ENCODE measurements at regions not wholly inside any gene's neighbourhood (a gene's known extent, or its start where the extent isn't known, plus 50 kb on each side); places are given as distances from the start of the nearest gene placed in this dataset.

DNA sequence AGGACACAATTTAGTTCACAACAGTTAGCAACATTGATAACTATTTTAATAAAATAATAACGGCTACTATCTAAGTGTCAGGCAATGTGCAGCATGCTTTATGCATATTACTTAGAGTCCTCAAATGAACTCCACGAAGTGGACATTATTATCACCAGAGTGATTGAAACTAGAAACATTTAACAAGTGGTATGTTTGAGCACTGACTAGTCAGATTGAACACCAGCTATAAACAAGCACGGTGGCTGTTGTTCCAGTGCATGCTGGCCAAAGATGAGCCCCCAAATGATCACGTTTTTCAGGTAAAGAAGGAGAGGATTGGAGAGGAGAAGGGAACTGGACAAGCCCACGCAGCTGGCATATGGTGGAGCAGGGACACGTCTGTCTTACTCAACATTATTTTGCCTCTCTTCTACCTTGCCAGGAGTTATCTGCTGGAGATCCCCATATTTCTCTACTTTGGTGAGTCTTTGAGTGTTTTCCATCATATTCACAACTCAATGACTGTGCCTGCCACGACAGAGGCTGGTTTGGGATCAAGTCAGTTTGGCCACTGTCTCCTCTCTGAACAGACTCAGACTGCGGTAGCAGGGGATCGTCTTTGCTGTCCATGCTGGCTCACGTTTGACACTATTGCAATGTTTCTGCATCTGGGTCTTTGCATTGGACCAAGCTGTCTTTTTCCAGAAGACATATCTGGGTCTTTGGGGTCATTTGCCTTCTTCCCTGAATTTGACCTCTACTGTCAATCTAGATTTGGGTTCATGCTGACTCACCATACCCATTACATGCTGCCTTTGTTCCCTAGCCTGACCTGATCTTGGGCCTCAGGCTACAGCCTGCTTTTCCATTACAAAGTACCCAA is 66.0 kb upstream of the ACSL3 start:
- Histone ChIP-seq H3K27me3 (ENCODE audit: control insufficient read depth, insufficient read depth, low read length) (no peaks in the 10 kb centered on the region), H2BK20ac (ENCODE audit: low read depth, low read length) (no peak overlapping the region), H3K27ac (ENCODE audit: insufficient read depth, low read length) (no peak overlapping the region), H4K8ac (ENCODE audit: low read depth in 2 of 2, low read length in 2 of 2) (no peak overlapping the region), H3K14ac (replicated peaks; ENCODE audit: low read depth, low read length) (no peak overlapping the region), H2BK15ac (ENCODE audit: low read depth, low read length) (no peak overlapping the region), H3K4ac (ENCODE audit: low read depth, low read length) (no peak overlapping the region), H3K23ac (ENCODE audit: low read depth, low read length) (no peak overlapping the region), H2BK120ac (ENCODE audit: low read depth, low read length) (no peak overlapping the region), H3K4me1 (ENCODE audit: control insufficient read depth, insufficient read depth, low read length) (peaks cover 8% of the 10 kb centered on the region), H3K4me2 (ENCODE audit: low read depth, low read length) (no peak overlapping the region), H3K79me1 (ENCODE audit: low read depth in 1 of 2, low read length in 2 of 2) (no peaks in the 10 kb centered on the region), H2BK5ac (ENCODE audit: low read depth, low read length, poor library complexity, severe bottlenecking) (no peak overlapping the region), H3K9me1 (ENCODE audit: insufficient read depth, low read length) (peaks cover 2% of the 10 kb centered on the region; the same call in 1 of the 2 replicates), H3K9ac (ENCODE audit: low read depth, low read length) (no peak overlapping the region), H4K20me1 (ENCODE audit: insufficient read depth, low read length) (no peaks in the 10 kb centered on the region), H3K56ac (ENCODE audit: extremely low read depth, insufficient read depth, low read length) (no peak overlapping the region), H2AFZ (replicated peaks; ENCODE audit: low read length, poor library complexity) (no peak overlapping the region), H3K9me3 (ENCODE audit: control insufficient read depth, insufficient read depth, low read length) (no peaks in the 10 kb centered on the region), H2AK5ac (ENCODE audit: low read depth, low read length) (0 out of 2 replicates have a peak overlapping the region, but pooled peaks have one; percentile 16), H3K4me3 (ENCODE audit: insufficient read depth, low read depth, low read length) (no peak overlapping the region), H4K5ac (ENCODE audit: low read depth, low read length) (no peak overlapping the region), H2AK9ac (replicated peaks; ENCODE audit: low read depth, low read length, poor library complexity) (no peak overlapping the region), H3K18ac (ENCODE audit: low read depth, low read length) (no peak overlapping the region), H4K91ac (ENCODE audit: insufficient read depth, low read depth, low read length) (no peak overlapping the region), H3K36me3 (ENCODE audit: control insufficient read depth, insufficient read depth, low read length) (no peaks in the 10 kb centered on the region)
- POLR2A ChIA-PET (ENCODE audit: unreplicated experiment), result no interaction called here
- no TSS peak for BruUV-seq (replicated peaks)
- no peak for TF ChIP-seq FOS (IDR thresholded peaks at IDR 0.05; ENCODE audit: low read depth, low read length)
- WGBS, 2 experiments (ENCODE audit: extremely low coverage in 2 of 2, insufficient read length in 1 of 2), result 63% methylated on average over 6 of the region's 10 CpGs; no CpG with 5 or more reads in 1 of the 2 experiments
- DNase-seq (no peak), ATAC-seq (ENCODE audit: low read depth) (no peak)
- dilution Hi-C loops (cut with HindIII; ENCODE audit: low sequenced_read_pairs, unreplicated experiment) (no loop called here), intact Hi-C loops (cut with micrococcal nuclease) (no loop called here), in situ Hi-C loops (cut with MboI; ENCODE audit: low sequenced_read_pairs) (no loop called here)
- CTCF ChIA-PET, result no interaction called here

Measured in IMR-90 (cell line).